Uterus (tissue), 3 donors: ENCODE measurements at regions not wholly inside any gene's neighbourhood (a gene's known extent, or its start where the extent isn't known, plus 50 kb on each side); places are given as distances from the start of the nearest gene placed in this dataset.
A peak's percentile ranks its signal among the peaks of the same experiment; 100 is the strongest.

Experiments used
- DNase-seq, 2 donors: peaks; one replicate each; pipeline ENCODE4 v3.0.0-alpha.2; 2019 to 2020
- H3K27ac ChIP-seq, 2 donors: fragments of 200-600 bp; sonication (generic); 1 replicate in 1 of 2; 2 replicates in 1 of 2; pipeline ENCODE4 v1.5.1; 2016 to 2018
- H3K27me3 ChIP-seq, 2 donors: fragments of 200-600 bp; sonication (generic); one replicate each; pipeline ENCODE4 v1.5.1; 2018 to 2019; ENCODE audit warnings: control low read depth in 1 of 2
- H3K36me3 ChIP-seq, 2 donors: fragments of 200-600 bp; sonication (generic); one replicate each; pipeline ENCODE4 v1.5.1; 2019; ENCODE audit warnings: control low read depth in 1 of 2
- H3K4me1 ChIP-seq, 2 donors: fragments of 200-600 bp; sonication (generic); one replicate each; pipeline ENCODE4 v1.5.1; 2018 to 2019; ENCODE audit warnings: control low read depth in 1 of 2
- H3K4me3 ChIP-seq, 2 donors: fragments of 200-600 bp; sonication (generic); 1 replicate in 1 of 2; 2 replicates in 1 of 2; pipeline ENCODE4 v1.5.1; 2018 to 2019; ENCODE audit warnings: mild to moderate bottlenecking in 1 of 2
- H3K9me3 ChIP-seq, 2 donors: fragments of 200-600 bp; sonication (generic); one replicate each; pipeline ENCODE4 v1.5.1; 2019; ENCODE audit warnings: control low read depth in 1 of 2
- CTCF ChIP-seq, 4 experiments: fragments of 200-600 bp in 2 of 4; fragments of 450-650 bp in 2 of 4; sonication (generic) in 2 of 4; IDR thresholded peaks; one replicate each; pipeline ENCODE4 v1.5.1; 2016 to 2019; ENCODE audit warnings: antibody characterized with exemption in 4 of 4, mild to moderate bottlenecking in 2 of 4, moderate library complexity in 1 of 4
- POLR2A ChIP-seq, 2 donors: fragments of 450-650 bp; IDR thresholded peaks; one replicate each; pipeline ENCODE4 v1.6.1; 2016; ENCODE audit warnings: antibody characterized with exemption in 2 of 2, mild to moderate bottlenecking in 1 of 2, moderate library complexity in 1 of 2
- intact Hi-C: fragments of 100-400 bp; cut with DNase I; formaldehyde crosslinking; loops from one replicate; pipeline ENCODE4 v1.15.1; 2023; ENCODE audit warnings: low total_unique reads
- donor health status: DM: yes; HTN: yes; CAD: no.

GRCh38 chr4:112894480-112894879, 155.0 kb upstream of the ANK2 start:
- H3K36me3 ChIP-seq, result no peaks in the 10 kb centered on the region
- H3K27me3 ChIP-seq, result no peaks in the 10 kb centered on the region
- TF ChIP-seq CTCF (IDR thresholded peaks at IDR 0.05) (no peak), POLR2A (IDR thresholded peaks at IDR 0.05) (no peak)
- no peaks in the 10 kb centered on the region for H3K9me3 ChIP-seq
- no peak overlapping the region for H3K4me3 ChIP-seq
- DNase-seq, result no peak
- intact Hi-C loops, result no loop called here
- peaks cover 0 to 3% of the 10 kb centered on the region in 2 donors for H3K4me1 ChIP-seq
- H3K27ac ChIP-seq, result no peak overlapping the region

- H3K27me3 ChIP-seq, result no peaks in the 10 kb centered on the region
- no peak overlapping the region for H3K4me3 ChIP-seq
- TF ChIP-seq POLR2A (IDR thresholded peaks at IDR 0.05), result no peak
- no peak for TF ChIP-seq CTCF (IDR thresholded peaks at IDR 0.05)
- intact Hi-C loops, result no loop called here
- no peak for DNase-seq
- peak overlapping the region in 1 of 2 donors; percentile 80 for H3K27ac ChIP-seq
- no peaks in the 10 kb centered on the region for H3K36me3 ChIP-seq
- H3K9me3 ChIP-seq, result no peaks in the 10 kb centered on the region
- peaks cover 0 to 3% of the 10 kb centered on the region in 2 donors for H3K4me1 ChIP-seq
Measured at GRCh38 chr4:112894951-112895350, 154.5 kb upstream of the ANK2 start.

DNA sequence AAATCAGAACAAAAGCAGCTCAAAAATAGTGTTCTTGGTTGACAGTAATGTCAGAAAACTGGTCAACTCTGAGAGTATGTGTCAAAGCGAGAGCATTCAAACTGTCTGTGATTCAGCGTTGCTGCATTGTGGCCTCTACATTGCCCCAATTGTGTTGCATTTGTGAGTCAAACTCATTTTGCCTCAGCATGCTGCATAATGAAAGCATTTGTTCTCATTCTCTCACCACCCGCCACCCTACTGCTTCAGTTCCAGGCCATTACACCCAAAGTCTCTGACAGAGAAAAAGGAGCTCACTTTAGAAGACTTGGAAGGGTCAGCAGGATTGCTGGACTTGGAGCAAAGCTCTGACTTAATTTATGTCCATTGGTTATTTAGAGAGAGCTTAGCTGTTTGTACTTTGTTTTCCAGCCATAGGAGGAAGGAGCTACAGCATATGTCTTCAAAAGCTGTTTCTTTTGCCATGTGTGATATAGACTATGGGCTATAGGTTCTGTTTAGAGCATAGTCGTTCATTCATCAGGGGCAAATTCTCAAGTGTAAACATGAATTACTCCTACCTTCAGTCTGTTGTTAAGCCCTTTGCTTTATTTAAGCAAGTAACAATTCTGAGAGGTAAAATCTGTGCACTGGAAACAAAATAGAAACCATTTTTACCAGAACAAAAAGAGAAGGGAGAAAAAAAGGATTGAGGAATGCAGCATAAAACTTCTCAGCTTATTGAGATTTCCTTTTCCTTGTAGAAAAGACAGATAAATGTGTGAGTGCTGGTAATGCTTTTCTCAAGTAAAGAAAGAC, 153.4 kb upstream of the ANK2 start:
- peak overlapping the region; percentile 80 to 82 for H3K27ac ChIP-seq
- TF ChIP-seq POLR2A (IDR thresholded peaks at IDR 0.05) (no peak), CTCF (IDR thresholded peaks at IDR 0.05) (no peak)
- DNase-seq, result no peak
- H3K27me3 ChIP-seq, result no peaks in the 10 kb centered on the region
- intact Hi-C loops, result no loop called here
- H3K4me3 ChIP-seq, result no peak overlapping the region
- H3K9me3 ChIP-seq, result no peaks in the 10 kb centered on the region
- peaks cover 0 to 3% of the 10 kb centered on the region in 2 donors for H3K4me1 ChIP-seq
- no peaks in the 10 kb centered on the region for H3K36me3 ChIP-seq

DNA sequence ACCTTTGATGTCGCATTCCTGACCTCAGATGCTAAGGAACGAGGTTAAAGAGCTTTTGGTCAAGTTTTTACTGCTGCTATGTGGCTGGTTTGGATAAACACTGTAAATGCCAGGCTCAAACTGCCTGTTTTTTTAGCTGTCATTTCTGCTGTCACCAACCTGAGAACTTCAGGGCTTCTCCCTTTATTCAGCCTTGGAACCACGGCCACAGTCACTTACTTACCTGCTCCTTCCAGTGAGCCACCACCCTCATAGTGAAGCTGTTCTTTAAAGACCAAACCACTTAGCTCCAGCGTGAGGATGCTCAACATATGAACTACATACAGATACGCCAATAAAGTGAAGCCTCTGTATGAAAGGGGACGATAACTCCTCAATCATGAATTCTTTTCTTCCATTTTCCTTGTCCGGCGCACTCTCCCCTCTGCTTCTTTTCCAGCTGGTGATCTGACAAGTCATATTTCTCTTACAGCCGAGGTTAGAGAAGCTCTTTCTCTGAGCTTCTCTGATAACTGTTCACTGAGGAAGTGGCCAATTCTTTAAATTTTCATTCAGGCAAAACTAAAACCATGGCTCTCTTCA, 152.8 kb upstream of the ANK2 start:
- Histone ChIP-seq H3K4me3 (no peak overlapping the region), H3K9me3 (no peaks in the 10 kb centered on the region), H3K27me3 (no peaks in the 10 kb centered on the region), H3K36me3 (no peaks in the 10 kb centered on the region), H3K4me1 (peaks cover 0 to 3% of the 10 kb centered on the region in 2 donors), H3K27ac (peak overlapping the region; percentile 80 to 82)
- intact Hi-C loops, result no loop called here
- no peak for TF ChIP-seq CTCF (IDR thresholded peaks at IDR 0.05)
- TF ChIP-seq POLR2A (IDR thresholded peaks at IDR 0.05), result no peak
- no peak for DNase-seq

DNA sequence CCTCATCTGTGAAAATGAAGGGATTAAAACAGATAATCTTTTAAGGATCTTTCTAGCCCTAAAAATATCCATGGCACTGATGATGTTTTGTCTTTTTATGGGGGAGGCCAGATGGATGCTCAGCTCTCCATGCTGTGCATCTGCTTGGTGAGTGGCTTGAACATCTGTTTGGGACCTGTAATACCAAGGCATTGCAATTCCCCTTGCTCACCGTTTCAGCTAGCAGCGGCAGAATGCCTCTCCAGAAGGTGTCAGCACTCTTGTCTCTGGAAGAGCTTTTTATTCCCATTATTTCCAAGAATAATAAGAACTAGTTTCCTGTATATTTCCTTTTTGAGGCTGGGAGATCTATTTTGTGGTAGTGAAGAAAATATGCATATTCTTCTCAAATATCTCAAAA, 151.9 kb upstream of the ANK2 start:
- H3K36me3 ChIP-seq, result no peaks in the 10 kb centered on the region
- DNase-seq, result no peak
- peaks cover 0 to 3% of the 10 kb centered on the region in 2 donors for H3K4me1 ChIP-seq
- TF ChIP-seq CTCF (IDR thresholded peaks at IDR 0.05) (no peak), POLR2A (IDR thresholded peaks at IDR 0.05) (no peak)
- H3K27me3 ChIP-seq, result no peaks in the 10 kb centered on the region
- peak overlapping the region; percentile 80 to 82 for H3K27ac ChIP-seq
- intact Hi-C loops, result no loop called here
- no peak overlapping the region for H3K4me3 ChIP-seq
- no peaks in the 10 kb centered on the region for H3K9me3 ChIP-seq
